Stomach smooth muscle (tissue), 2 donors: ENCODE measurements at regions not wholly inside any gene's neighbourhood (a gene's known extent, or its start where the extent isn't known, plus 50 kb on each side); places are given as distances from the start of the nearest gene placed in this dataset.

Source experiments
- H3K27ac ChIP-seq: one replicate; pipeline ENCODE4 v1.7.0; 2013; ENCODE audit warnings: mild to moderate bottlenecking, low read length, inconsistent platforms
- H3K27me3 ChIP-seq, 2 donors: one replicate each; pipeline ENCODE4 v1.7.0; 2013; ENCODE audit warnings: low read length in 2 of 2; ENCODE audit not compliant: insufficient read depth in 2 of 2, control insufficient read depth in 1 of 2
- H3K36me3 ChIP-seq, 2 donors: one replicate each; pipeline ENCODE4 v1.7.0; 2013; ENCODE audit warnings: low read length in 2 of 2; ENCODE audit not compliant: control insufficient read depth in 2 of 2, insufficient read depth in 2 of 2
- H3K4me1 ChIP-seq: one replicate; pipeline ENCODE4 v1.7.0; 2013; ENCODE audit warnings: low read length; ENCODE audit not compliant: control insufficient read depth, insufficient read depth
- H3K4me3 ChIP-seq, 2 donors: one replicate each; pipeline ENCODE4 v1.7.0; 2013; ENCODE audit warnings: low read length in 2 of 2
- H3K9ac ChIP-seq, 2 donors: one replicate each; pipeline ENCODE4 v1.7.0; 2013; ENCODE audit warnings: low read length in 2 of 2, mild to moderate bottlenecking in 1 of 2
- H3K9me3 ChIP-seq, 2 donors: one replicate each; pipeline ENCODE4 v1.7.0; 2013; ENCODE audit warnings: low read length in 2 of 2; ENCODE audit not compliant: control insufficient read depth in 2 of 2
- donor health status: healthy.
- donor health status: Pancreatic carcinoma.

DNA sequence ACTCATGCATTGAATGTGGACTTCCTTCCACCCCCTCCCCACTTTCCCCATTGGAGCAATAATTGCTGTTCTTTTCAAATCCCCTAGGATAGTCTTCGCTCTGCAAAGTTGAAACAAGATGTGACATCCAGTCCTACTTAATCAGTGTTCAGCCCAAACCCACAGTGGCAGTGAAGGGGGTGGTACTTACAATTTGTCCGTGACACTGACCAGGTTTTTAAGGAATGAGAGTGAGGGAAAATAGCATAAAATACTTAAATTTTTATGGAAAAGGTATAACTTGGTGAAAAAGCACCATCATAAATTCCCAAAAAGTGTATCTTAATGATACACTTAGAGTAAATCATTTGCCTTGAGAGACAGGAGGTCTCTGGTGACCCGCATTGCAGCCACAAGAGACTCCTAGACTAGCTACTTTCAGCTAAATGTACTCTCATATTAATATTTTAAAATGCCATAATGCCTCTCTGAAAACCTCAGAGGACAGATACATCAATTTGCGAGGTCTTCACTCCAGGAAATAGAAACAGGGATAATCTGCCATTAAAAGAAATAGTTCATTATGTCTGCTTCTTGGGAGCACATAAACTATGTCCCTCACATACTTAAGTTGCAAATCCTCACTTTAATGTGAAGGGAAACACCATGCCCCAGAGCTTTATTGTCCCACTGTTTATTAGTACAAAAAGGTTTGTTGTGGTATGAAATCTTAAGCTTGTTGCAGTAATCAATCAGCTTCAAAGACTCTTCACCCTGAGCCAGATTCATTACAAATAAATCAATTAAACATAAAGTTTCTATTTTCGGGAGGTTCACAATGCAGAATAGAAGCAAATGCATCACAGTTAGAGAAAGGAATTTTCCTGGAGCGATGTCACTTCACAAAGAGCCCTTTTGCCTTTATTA, 343.6 kb upstream of the ISL1 start:
- no peaks in the 10 kb centered on the region for H3K4me1 ChIP-seq
- no peaks in the 10 kb centered on the region for H3K36me3 ChIP-seq
- no peak overlapping the region for H3K27ac ChIP-seq
- no peak overlapping the region for H3K9ac ChIP-seq
- H3K4me3 ChIP-seq = no peak overlapping the region
- H3K9me3 ChIP-seq = no peaks in the 10 kb centered on the region
- H3K27me3 ChIP-seq = no peaks in the 10 kb centered on the region

DNA sequence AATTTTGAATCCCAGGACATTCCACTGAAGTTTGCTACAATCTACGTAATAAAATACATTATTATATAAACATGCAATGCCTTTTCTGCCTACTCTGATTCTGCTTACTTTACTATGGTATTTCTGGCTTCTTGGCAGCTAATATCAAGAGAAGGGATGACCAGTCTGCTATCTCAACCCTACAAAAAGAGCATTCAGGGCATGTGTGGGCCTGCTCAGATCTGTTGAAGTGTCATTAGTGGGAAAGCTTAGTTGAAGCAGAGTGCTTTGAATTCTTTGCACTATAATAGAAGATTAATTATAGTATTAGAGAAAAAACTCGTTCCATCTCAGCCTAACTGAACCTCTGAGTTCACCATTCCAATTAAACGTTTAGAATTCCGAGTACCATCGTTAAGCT, 339.5 kb upstream of the ISL1 start:
- no peak overlapping the region for H3K9ac ChIP-seq
- no peaks in the 10 kb centered on the region for H3K4me1 ChIP-seq
- no peak overlapping the region for H3K27ac ChIP-seq

DNA sequence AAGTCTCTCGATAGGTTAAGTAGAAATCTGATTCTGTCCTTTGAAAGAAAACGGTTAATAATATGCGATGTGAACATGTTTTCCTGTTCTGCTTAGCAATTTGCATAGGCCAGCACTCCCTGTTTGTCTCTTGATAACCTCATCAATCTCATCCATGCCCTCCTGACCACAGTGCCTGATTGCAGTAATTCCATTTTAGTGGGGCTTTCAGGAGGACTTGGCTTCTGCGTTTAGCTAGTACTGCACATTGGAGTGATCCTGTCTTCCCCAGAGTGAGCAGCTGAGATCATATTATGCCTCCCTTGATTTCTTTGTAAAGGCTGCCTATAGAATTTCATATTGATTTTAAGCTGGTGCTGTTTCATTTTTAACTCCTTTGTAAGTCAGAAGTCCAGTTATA, 335.9 kb upstream of the ISL1 start:
- Histone ChIP-seq H3K9me3 (no peaks in the 10 kb centered on the region), H3K9ac (no peak overlapping the region), H3K36me3 (no peaks in the 10 kb centered on the region), H3K4me1 (no peaks in the 10 kb centered on the region), H3K27ac (no peak overlapping the region), H3K4me3 (no peak overlapping the region), H3K27me3 (no peaks in the 10 kb centered on the region)

More for the DNA sequence above, 339.5 kb upstream of the ISL1 start:
- Histone ChIP-seq H3K9me3 (no peaks in the 10 kb centered on the region), H3K4me3 (no peak overlapping the region), H3K36me3 (no peaks in the 10 kb centered on the region), H3K27me3 (no peaks in the 10 kb centered on the region)

DNA sequence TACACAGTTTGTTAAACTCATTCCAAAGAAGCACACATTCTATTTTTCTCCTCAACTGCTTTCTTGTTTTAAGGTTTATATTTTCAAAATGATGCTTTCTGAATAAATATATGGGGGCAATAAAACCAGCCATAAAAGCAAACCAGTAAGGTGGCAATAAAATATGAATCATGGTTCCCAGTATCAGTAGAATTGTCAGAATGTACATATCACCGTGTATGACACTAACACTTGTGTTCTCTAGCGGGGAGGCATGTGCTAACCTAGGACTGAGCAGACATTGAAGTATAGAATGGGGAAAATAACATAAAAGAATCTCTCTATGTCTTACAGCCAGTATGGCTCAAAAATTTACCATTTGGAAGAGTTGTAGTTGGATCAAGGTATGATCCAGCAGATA, 329.9 kb upstream of the ISL1 start:
- H3K9me3 ChIP-seq = no peaks in the 10 kb centered on the region
- H3K27me3 ChIP-seq = no peaks in the 10 kb centered on the region
- H3K27ac ChIP-seq = no peak overlapping the region
- no peak overlapping the region for H3K4me3 ChIP-seq
- no peaks in the 10 kb centered on the region for H3K4me1 ChIP-seq
- H3K36me3 ChIP-seq = no peaks in the 10 kb centered on the region
- no peak overlapping the region for H3K9ac ChIP-seq

- H3K27ac ChIP-seq = no peak overlapping the region
- no peaks in the 10 kb centered on the region for H3K4me1 ChIP-seq
These were observed 322.3 kb upstream of the ISL1 start for GRCh38 chr5:51060953-51061352.

GRCh38 chr5:51072937-51073336, 310.3 kb upstream of the ISL1 start:
- Histone ChIP-seq H3K36me3 (no peaks in the 10 kb centered on the region), H3K27ac (no peak overlapping the region), H3K4me1 (no peaks in the 10 kb centered on the region), H3K9ac (no peak overlapping the region), H3K27me3 (no peaks in the 10 kb centered on the region), H3K9me3 (peaks cover 0 to 4% of the 10 kb centered on the region in 2 donors), H3K4me3 (no peak overlapping the region)

More at GRCh38 chr5:51060953-51061352, 322.3 kb upstream of the ISL1 start:
- H3K9me3 ChIP-seq = peaks cover 2 to 7% of the 10 kb centered on the region in 2 donors
- H3K4me3 ChIP-seq = no peak overlapping the region
- H3K9ac ChIP-seq = no peak overlapping the region
- no peaks in the 10 kb centered on the region for H3K36me3 ChIP-seq
- no peaks in the 10 kb centered on the region for H3K27me3 ChIP-seq

- H3K27me3 ChIP-seq = no peaks in the 10 kb centered on the region
These were observed 300.5 kb upstream of the ISL1 start for GRCh38 chr5:51082741-51083140.

DNA sequence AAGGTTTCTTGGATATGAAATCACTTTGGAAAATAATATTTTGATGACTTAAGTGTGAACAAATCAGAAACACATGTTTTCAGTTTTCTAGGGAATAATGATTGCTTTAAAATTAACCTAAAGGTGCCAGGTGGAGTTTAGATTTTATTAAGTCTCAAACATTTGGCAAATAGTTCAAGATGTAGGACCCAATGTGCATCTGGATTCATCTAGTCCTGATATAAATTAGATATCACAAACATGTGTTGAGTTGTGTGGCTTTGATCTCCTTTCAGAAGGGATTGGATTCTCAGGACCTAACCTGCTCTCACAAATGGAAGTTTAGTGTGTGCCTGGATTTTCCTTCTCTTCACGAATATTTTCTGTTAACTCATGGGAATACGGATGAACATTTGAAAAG, 291.4 kb upstream of the ISL1 start:
- no peak overlapping the region for H3K4me3 ChIP-seq
- no peaks in the 10 kb centered on the region for H3K9me3 ChIP-seq
- H3K9ac ChIP-seq = no peak overlapping the region

More at GRCh38 chr5:51082741-51083140, 300.5 kb upstream of the ISL1 start:
- Histone ChIP-seq H3K9me3 (no peaks in the 10 kb centered on the region), H3K27ac (no peak overlapping the region), H3K9ac (no peak overlapping the region), H3K4me1 (no peaks in the 10 kb centered on the region), H3K4me3 (no peak overlapping the region), H3K36me3 (no peaks in the 10 kb centered on the region)

GRCh38 chr5:51095486-51095885, 287.8 kb upstream of the ISL1 start:
- no peaks in the 10 kb centered on the region for H3K27me3 ChIP-seq
- no peaks in the 10 kb centered on the region for H3K4me1 ChIP-seq
- H3K9ac ChIP-seq = no peak overlapping the region
- H3K27ac ChIP-seq = no peak overlapping the region
- H3K9me3 ChIP-seq = no peaks in the 10 kb centered on the region
- H3K4me3 ChIP-seq = no peak overlapping the region
- no peaks in the 10 kb centered on the region for H3K36me3 ChIP-seq

More for the DNA sequence above, 291.4 kb upstream of the ISL1 start:
- H3K36me3 ChIP-seq = no peaks in the 10 kb centered on the region
- H3K27me3 ChIP-seq = no peaks in the 10 kb centered on the region
- no peaks in the 10 kb centered on the region for H3K4me1 ChIP-seq
- no peak overlapping the region for H3K27ac ChIP-seq

DNA sequence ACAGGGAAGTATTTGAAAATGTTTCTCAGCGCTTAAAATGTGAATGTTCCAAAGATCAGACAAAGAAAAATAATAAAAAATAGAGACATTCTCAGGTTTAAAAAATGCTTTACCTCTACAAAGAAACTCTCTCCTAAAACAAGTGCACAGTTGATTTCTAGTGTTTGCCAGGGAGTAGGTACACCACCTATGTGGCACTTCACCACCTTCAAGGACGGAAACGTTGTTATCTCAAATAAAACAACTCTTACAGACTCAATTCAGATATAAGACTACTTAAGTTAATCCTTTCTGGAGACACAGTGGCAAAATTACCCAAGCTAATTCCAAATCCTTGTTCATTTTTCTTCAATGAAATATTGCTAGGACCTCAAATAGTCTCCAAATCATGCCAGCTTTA, 286.4 kb upstream of the ISL1 start:
- H3K4me1 ChIP-seq = no peaks in the 10 kb centered on the region
- no peak overlapping the region for H3K9ac ChIP-seq
- H3K36me3 ChIP-seq = no peaks in the 10 kb centered on the region
- no peak overlapping the region for H3K27ac ChIP-seq
- H3K4me3 ChIP-seq = no peak overlapping the region
- H3K27me3 ChIP-seq = no peaks in the 10 kb centered on the region
- H3K9me3 ChIP-seq = no peaks in the 10 kb centered on the region

GRCh38 chr5:51099173-51099853, 283.9 kb upstream of the ISL1 start:
- Histone ChIP-seq H3K4me1 (no peaks in the 10 kb centered on the region), H3K27ac (no peak overlapping the region), H3K36me3 (no peaks in the 10 kb centered on the region), H3K9me3 (no peaks in the 10 kb centered on the region), H3K9ac (no peak overlapping the region), H3K27me3 (no peaks in the 10 kb centered on the region), H3K4me3 (no peak overlapping the region)
